ENCODE measurements at regions not wholly inside any gene's neighbourhood (a gene's known extent, or its start where the extent isn't known, plus 50 kb on each side); places are given as distances from the start of the nearest gene placed in this dataset.

GRCh38 chr3:177982034-177982433, 554.2 kb upstream of the KCNMB2 start:
- TF ChIP-seq ZNF8 (CRISPR knock-in tag; IDR thresholded peaks at IDR 0.05), result no peak
- TF ChIP-seq TOX (CRISPR knock-in tag; IDR thresholded peaks at IDR 0.05; ENCODE audit: borderline replicate concordance), result peak; percentile 29; the same call in 1 of the 2 replicates
- TF ChIP-seq BACH2 (CRISPR knock-in tag; IDR thresholded peaks at IDR 0.05; ENCODE audit: borderline replicate concordance), result no peak
- TF ChIP-seq ZNF565 (CRISPR knock-in tag; conservative IDR thresholded peaks at IDR 0.05; ENCODE audit: low read depth), result no peak

All from SK-N-SH treated with all-trans-retinoic acid at 6 μM for 48 hours (cell line).